K562 (cell line): ENCODE measurements at regions not wholly inside any gene's neighbourhood (a gene's known extent, or its start where the extent isn't known, plus 50 kb on each side); places are given as distances from the start of the nearest gene placed in this dataset.

Experiments
- ATAC-seq: fragments of 200-7000 bp; cut with Tn5 transposase; 3 replicates; pipeline ENCODE4 v1.9.1; 2020; ENCODE audit warnings: moderate library complexity
- BruUV-seq: library from RNA; stranded (reverse); fragments of 400-500 nt; replicated peaks from 2 replicates; lab custom pipeline; 2021; lab: Mats Ljungman, UMichigan
- CTCF ChIA-PET: fragments of 300-600 bp; formaldehyde crosslinking; extraction: SDS; loops from one replicate; lab custom pipeline; 2021; ENCODE audit warnings: low intra/inter-chr PET ratio; lab: Yijun Ruan, JAX
- POLR2A ChIA-PET: fragments of 300-600, 350-650 bp; sonication (Branson Sonifier 250); formaldehyde crosslinking; extraction: SDS; loops from one replicate; lab custom pipeline; 2021; ENCODE audit warnings: antibody characterized with exemption, inconsistent platforms; lab: Yijun Ruan, JAX
- DNase-seq, 4 experiments: peaks; one replicate each; pipeline versions ENCODE4 v3.0.0 to v3.0.0-alpha.2; 2011 to 2018; ENCODE audit warnings: low spot score in 3 of 4, mixed read lengths in 3 of 4; ENCODE audit errors: extremely low read depth in 1 of 4
- FAIRE-seq: peaks from 2 replicates; lab custom pipeline; 2011; peaks lifted over from hg19 to GRCh38; lab: Jason Lieb, UNC
- H2AFZ ChIP-seq: 2 replicates; pipeline ENCODE4 v1.6.0; 2011; ENCODE audit warnings: low read depth, low read length, control low read depth, inconsistent platforms
- H3K27ac ChIP-seq: fragments of 200-600 bp; 3 replicates; pipeline ENCODE4 v1.8.0; 2011; ENCODE audit warnings: low read depth, mild to moderate bottlenecking, control low read depth, inconsistent platforms, low read length, moderate library complexity, mixed read lengths; ENCODE audit errors: extremely low read depth
- H3K27me3 ChIP-seq, 2 experiments: fragments of 300-600 bp in 1 of 2; 2 replicates in 1 of 2; 3 replicates in 1 of 2; pipeline versions ENCODE4 v1.6.0 to v1.8.0; 2011; ENCODE audit warnings: inconsistent platforms in 2 of 2, low read length in 2 of 2, mild to moderate bottlenecking in 1 of 2, mixed read lengths in 1 of 2, moderate library complexity in 1 of 2; ENCODE audit not compliant: control insufficient read depth in 2 of 2, insufficient read depth in 2 of 2
- H3K36me3 ChIP-seq: fragments of 300-600 bp; 3 replicates; pipeline ENCODE4 v1.8.0; 2011; ENCODE audit warnings: mild to moderate bottlenecking, low read length, inconsistent platforms; ENCODE audit not compliant: control insufficient read depth, insufficient read depth
- H3K4me1 ChIP-seq, 2 experiments: fragments of 200-600 bp in 1 of 2; replicated peaks in 1 of 2; 2 replicates in 1 of 2; 3 replicates in 1 of 2; pipeline versions ENCODE4 v1.5.1 to v1.8.0; 2011; ENCODE audit warnings: inconsistent platforms in 2 of 2, low read length in 2 of 2, mild to moderate bottlenecking in 1 of 2, mixed read lengths in 1 of 2, moderate library complexity in 1 of 2; ENCODE audit not compliant: control insufficient read depth in 2 of 2, insufficient read depth in 2 of 2
- H3K4me2 ChIP-seq: 2 replicates; pipeline ENCODE4 v1.6.1; 2011; ENCODE audit warnings: low read length, control low read depth, inconsistent platforms, mixed read lengths; ENCODE audit not compliant: insufficient read depth
- H3K4me3 ChIP-seq: fragments of 200-600 bp; sonication (generic), shearing (Covaris generic); 2 replicates; pipeline ENCODE4 v1.5.1; 2016; ENCODE audit warnings: control low read depth, inconsistent platforms
- H3K79me2 ChIP-seq: fragments of 200-600 bp; 3 replicates; pipeline ENCODE4 v1.8.0; 2011; ENCODE audit warnings: low read length, inconsistent platforms; ENCODE audit not compliant: control insufficient read depth, insufficient read depth
- H3K9ac ChIP-seq, 2 experiments: 2 replicates each; pipeline versions ENCODE4 v1.6.0 to v1.6.1; 2011; ENCODE audit warnings: low read depth in 2 of 2, low read length in 2 of 2, control low read depth in 1 of 2, inconsistent platforms in 1 of 2, mild to moderate bottlenecking in 1 of 2, mixed read lengths in 1 of 2; ENCODE audit not compliant: insufficient read depth in 1 of 2
- H3K9me1 ChIP-seq: one replicate; pipeline ENCODE4 v1.6.0; 2011; ENCODE audit warnings: inconsistent platforms, mild to moderate bottlenecking, low read length, moderate library complexity; ENCODE audit not compliant: control insufficient read depth, insufficient read depth
- H3K9me3 ChIP-seq: replicated peaks from 2 replicates; pipeline ENCODE4 v1.5.1; 2011; ENCODE audit warnings: low read depth, low read length, inconsistent platforms; ENCODE audit not compliant: control insufficient read depth, insufficient read depth
- H4K20me1 ChIP-seq: replicated peaks from 2 replicates; pipeline ENCODE4 v1.6.1; 2011; ENCODE audit warnings: low read length, inconsistent platforms, mixed read lengths; ENCODE audit not compliant: control insufficient read depth, insufficient read depth
- ARHGAP35 ChIP-seq: fragments of 450-650 bp; IDR thresholded peaks from 2 replicates; pipeline ENCODE4 v1.6.1; 2018; ENCODE audit not compliant: partially characterized antibody
- BCOR ChIP-seq: fragments of 450-650 bp; IDR thresholded peaks from 2 replicates; pipeline ENCODE4 v1.6.1; 2016
- COPS2 ChIP-seq: fragments of 450-650 bp; conservative IDR thresholded peaks from 2 replicates; pipeline ENCODE4 v1.6.1; 2016; ENCODE audit warnings: mild to moderate bottlenecking, moderate library complexity
- PHF20 ChIP-seq: fragments of 450-650 bp; IDR thresholded peaks from 2 replicates; pipeline ENCODE4 v1.6.1; 2018; ENCODE audit not compliant: partially characterized antibody
- RCOR1 ChIP-seq, 2 experiments: IDR thresholded peaks; 2 replicates each; pipeline ENCODE4 v1.6.1; 2012; ENCODE audit warnings: low read depth in 2 of 2, low read length in 2 of 2, borderline replicate concordance in 1 of 2, improper control_type of control experiment in 1 of 2
- RHOXF2B ChIP-seq: fragments of 250-450 bp; sonication (Bioruptor Pico); conservative IDR thresholded peaks from 2 replicates; pipeline ENCODE4 v1.5.1; 2021
- ZNF3 ChIP-seq: fragments of 250-450 bp; sonication (Bioruptor Pico); IDR thresholded peaks from 2 replicates; pipeline ENCODE4 v1.5.0; 2021; ENCODE audit warnings: mild to moderate bottlenecking, moderate library complexity
- in situ Hi-C: fragments of 300-500 bp; cut with MboI; formaldehyde crosslinking; loops from 4 replicates; pipeline ENCODE4 v1.15.0; 2018; ENCODE audit warnings: inconsistent platforms, mixed read lengths
- intact Hi-C: fragments of 100-400 bp; cut with micrococcal nuclease; formaldehyde crosslinking; loops from 2 replicates; pipeline ENCODE4 v1.14.2; 2022
- TF ChIP-seq, protein P1 (sequence below): fragments of 200-800 bp; sonication (Bioruptor generic); IDR thresholded peaks from 2 replicates; pipeline ENCODE4 v1.6.1; 2016; ENCODE audit warnings: missing genetic modification characterization, missing compliant biosample characterization
- TF ChIP-seq, protein P2 (sequence below): fragments of 250-450 bp; sonication (Bioruptor Pico); IDR thresholded peaks from 2 replicates; pipeline ENCODE4 v1.5.0; 2021; ENCODE audit warnings: mild to moderate bottlenecking, borderline replicate concordance
- TF ChIP-seq, protein P3 (sequence below): fragments of 450-650 bp; IDR thresholded peaks from 2 replicates; pipeline ENCODE4 v1.6.1; 2016; ENCODE audit warnings: antibody characterized with exemption
- TF ChIP-seq, protein P4 (sequence below): fragments of 450-650 bp; formaldehyde crosslinking; IDR thresholded peaks from 2 replicates; pipeline ENCODE4 v1.4.0; 2022; ENCODE audit warnings: missing genetic modification characterization

DNA sequence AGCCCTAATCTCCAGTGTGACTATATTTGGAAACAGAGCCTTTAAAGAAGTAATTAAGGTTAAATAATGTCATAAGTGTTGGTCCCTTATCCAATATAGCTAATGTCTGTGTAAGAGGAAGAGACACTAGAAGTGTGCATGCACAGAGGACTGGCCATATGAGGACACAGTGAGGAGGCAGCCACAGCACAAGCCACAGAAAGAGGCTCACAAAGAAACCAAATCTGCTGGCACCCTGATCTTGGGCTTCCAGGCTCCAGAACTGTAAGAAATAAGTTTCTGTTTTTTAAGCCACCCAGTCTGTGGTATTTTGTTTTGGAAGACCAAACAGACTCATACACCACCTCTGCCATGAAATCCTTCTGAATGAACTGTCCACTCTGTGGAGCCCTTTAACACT is 186.4 kb upstream of the SLC39A10 start:
- FAIRE-seq, result no peak
- H2AFZ ChIP-seq, result peak overlapping the region; percentile 92
- TF ChIP-seq RCOR1 (IDR thresholded peaks at IDR 0.05; ENCODE audit: borderline replicate concordance in 1 of 2, low read depth in 2 of 2, low read length in 2 of 2) (no peak), BCOR (no peak), ARHGAP35 (no peak), PHF20 (no peak), ZNF3 (CRISPR knock-in tag) (no peak), COPS2 (no peak), RHOXF2B (CRISPR knock-in tag) (no peak)
- TF ChIP-seq, protein P1, sequence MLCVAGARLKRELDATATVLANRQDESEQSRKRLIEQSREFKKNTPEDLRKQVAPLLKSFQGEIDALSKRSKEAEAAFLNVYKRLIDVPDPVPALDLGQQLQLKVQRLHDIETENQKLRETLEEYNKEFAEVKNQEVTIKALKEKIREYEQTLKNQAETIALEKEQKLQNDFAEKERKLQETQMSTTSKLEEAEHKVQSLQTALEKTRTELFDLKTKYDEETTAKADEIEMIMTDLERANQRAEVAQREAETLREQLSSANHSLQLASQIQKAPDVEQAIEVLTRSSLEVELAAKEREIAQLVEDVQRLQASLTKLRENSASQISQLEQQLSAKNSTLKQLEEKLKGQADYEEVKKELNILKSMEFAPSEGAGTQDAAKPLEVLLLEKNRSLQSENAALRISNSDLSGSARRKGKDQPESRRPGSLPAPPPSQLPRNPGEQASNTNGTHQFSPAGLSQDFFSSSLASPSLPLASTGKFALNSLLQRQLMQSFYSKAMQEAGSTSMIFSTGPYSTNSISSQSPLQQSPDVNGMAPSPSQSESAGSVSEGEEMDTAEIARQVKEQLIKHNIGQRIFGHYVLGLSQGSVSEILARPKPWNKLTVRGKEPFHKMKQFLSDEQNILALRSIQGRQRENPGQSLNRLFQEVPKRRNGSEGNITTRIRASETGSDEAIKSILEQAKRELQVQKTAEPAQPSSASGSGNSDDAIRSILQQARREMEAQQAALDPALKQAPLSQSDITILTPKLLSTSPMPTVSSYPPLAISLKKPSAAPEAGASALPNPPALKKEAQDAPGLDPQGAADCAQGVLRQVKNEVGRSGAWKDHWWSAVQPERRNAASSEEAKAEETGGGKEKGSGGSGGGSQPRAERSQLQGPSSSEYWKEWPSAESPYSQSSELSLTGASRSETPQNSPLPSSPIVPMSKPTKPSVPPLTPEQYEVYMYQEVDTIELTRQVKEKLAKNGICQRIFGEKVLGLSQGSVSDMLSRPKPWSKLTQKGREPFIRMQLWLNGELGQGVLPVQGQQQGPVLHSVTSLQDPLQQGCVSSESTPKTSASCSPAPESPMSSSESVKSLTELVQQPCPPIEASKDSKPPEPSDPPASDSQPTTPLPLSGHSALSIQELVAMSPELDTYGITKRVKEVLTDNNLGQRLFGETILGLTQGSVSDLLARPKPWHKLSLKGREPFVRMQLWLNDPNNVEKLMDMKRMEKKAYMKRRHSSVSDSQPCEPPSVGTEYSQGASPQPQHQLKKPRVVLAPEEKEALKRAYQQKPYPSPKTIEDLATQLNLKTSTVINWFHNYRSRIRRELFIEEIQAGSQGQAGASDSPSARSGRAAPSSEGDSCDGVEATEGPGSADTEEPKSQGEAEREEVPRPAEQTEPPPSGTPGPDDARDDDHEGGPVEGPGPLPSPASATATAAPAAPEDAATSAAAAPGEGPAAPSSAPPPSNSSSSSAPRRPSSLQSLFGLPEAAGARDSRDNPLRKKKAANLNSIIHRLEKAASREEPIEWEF (CRISPR knock-in tag), result no peak
- TF ChIP-seq, protein P2, sequence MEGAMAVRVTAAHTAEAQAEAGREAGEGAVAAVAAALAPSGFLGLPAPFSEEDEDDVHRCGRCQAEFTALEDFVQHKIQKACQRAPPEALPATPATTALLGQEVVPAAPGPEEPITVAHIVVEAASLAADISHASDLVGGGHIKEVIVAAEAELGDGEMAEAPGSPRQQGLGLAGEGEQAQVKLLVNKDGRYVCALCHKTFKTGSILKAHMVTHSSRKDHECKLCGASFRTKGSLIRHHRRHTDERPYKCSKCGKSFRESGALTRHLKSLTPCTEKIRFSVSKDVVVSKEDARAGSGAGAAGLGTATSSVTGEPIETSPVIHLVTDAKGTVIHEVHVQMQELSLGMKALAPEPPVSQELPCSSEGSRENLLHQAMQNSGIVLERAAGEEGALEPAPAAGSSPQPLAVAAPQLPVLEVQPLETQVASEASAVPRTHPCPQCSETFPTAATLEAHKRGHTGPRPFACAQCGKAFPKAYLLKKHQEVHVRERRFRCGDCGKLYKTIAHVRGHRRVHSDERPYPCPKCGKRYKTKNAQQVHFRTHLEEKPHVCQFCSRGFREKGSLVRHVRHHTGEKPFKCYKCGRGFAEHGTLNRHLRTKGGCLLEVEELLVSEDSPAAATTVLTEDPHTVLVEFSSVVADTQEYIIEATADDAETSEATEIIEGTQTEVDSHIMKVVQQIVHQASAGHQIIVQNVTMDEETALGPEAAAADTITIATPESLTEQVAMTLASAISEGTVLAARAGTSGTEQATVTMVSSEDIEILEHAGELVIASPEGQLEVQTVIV, result no peak
- TF ChIP-seq, protein P3, sequence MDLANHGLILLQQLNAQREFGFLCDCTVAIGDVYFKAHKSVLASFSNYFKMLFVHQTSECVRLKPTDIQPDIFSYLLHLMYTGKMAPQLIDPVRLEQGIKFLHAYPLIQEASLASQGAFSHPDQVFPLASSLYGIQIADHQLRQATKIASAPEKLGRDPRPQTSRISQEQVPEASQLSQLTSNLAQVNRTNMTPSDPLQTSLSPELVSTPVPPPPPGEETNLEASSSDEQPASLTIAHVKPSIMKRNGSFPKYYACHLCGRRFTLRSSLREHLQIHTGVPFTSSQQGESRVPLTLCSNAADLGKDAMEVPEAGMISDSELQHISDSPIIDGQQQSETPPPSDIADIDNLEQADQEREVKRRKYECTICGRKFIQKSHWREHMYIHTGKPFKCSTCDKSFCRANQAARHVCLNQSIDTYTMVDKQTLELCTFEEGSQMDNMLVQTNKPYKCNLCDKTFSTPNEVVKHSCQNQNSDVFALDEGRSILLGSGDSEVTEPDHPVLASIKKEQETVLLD, result no peak
- TF ChIP-seq, protein P4, sequence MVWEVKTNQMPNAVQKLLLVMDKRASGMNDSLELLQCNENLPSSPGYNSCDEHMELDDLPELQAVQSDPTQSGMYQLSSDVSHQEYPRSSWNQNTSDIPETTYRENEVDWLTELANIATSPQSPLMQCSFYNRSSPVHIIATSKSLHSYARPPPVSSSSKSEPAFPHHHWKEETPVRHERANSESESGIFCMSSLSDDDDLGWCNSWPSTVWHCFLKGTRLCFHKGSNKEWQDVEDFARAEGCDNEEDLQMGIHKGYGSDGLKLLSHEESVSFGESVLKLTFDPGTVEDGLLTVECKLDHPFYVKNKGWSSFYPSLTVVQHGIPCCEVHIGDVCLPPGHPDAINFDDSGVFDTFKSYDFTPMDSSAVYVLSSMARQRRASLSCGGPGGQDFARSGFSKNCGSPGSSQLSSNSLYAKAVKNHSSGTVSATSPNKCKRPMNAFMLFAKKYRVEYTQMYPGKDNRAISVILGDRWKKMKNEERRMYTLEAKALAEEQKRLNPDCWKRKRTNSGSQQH, result no peak

More for the DNA sequence above, 186.4 kb upstream of the SLC39A10 start:
- ATAC-seq (peak; percentile 16; the same call in 2 of the 3 replicates), DNase-seq (no peak)
- ChIA-PET CTCF (no interaction called here), POLR2A (no interaction called here)
- intact Hi-C loops (no loop called here), in situ Hi-C loops (no loop called here)
- Histone ChIP-seq H3K9me1 (no peaks in the 10 kb centered on the region), H3K9me3 (peaks cover 3% of the 10 kb centered on the region; the same call in 1 of the 2 replicates), H3K27ac (peak overlapping the region; percentile 7; the same call in 1 of the 3 replicates), H3K9ac (no peak overlapping the region), H3K4me2 (no peak overlapping the region), H3K27me3 (no peaks in the 10 kb centered on the region), H3K79me2 (no peaks in the 10 kb centered on the region), H4K20me1 (no peaks in the 10 kb centered on the region), H3K4me3 (no peak overlapping the region), H3K4me1 (peaks cover 5 to 28% of the 10 kb centered on the region in 2 experiments), H3K36me3 (no peaks in the 10 kb centered on the region)
- BruUV-seq, result no TSS peak
